GM21423 (cell line): ENCODE measurements at regions not wholly inside any gene's neighbourhood (a gene's known extent, or its start where the extent isn't known, plus 50 kb on each side); places are given as distances from the start of the nearest gene placed in this dataset.
"Not testable (repeated sequence)": the region's sequence is repeated elsewhere in the genome, so short reads cannot be mapped to it uniquely, and the experiment has no call there.

Source experiments
- ATAC-seq: cut with Tn5 transposase; IDR thresholded peaks from one replicate; pipeline ENCODE4 v1.9.1; 2021; ENCODE audit warnings: mild to moderate bottlenecking, moderate library complexity; ENCODE audit not compliant: unreplicated experiment

GRCh38 chr1:38787041-38787440 is 72.5 kb downstream of the RRAGC start:
- ATAC-seq, result no peak

- ATAC-seq, result no peak
Observed at GRCh38 chr1:38786040-38786436, 73.5 kb downstream of the RRAGC start.

GRCh38 chr1:38785285-38786039 is 74.1 kb downstream of the RRAGC start:
- ATAC-seq, result no peak

- ATAC-seq, result no peak
Observed at GRCh38 chr1:38784452-38785284, 74.9 kb downstream of the RRAGC start.

GRCh38 chr1:38783640-38784229 is 75.8 kb downstream of the RRAGC start:
- ATAC-seq, result no peak

GRCh38 chr1:38781872-38782617 is 77.5 kb downstream of the RRAGC start:
- no peak for ATAC-seq

- ATAC-seq, result no peak
Observed at GRCh38 chr1:38780133-38780532, 79.4 kb downstream of the RRAGC start.

GRCh38 chr1:38779491-38779890 is 80.1 kb downstream of the RRAGC start:
- no peak for ATAC-seq

GRCh38 chr1:38778521-38778920 is 81.1 kb downstream of the RRAGC start:
- ATAC-seq, result no peak

GRCh38 chr1:38778051-38778450 is 81.5 kb downstream of the RRAGC start:
- no peak for ATAC-seq

GRCh38 chr1:38777464-38777957 is 82.1 kb downstream of the RRAGC start:
- no peak for ATAC-seq

GRCh38 chr1:38776466-38777065 is 83.0 kb downstream of the RRAGC start:
- ATAC-seq, result no peak

GRCh38 chr1:38775175-38775845 is 84.3 kb downstream of the RRAGC start:
- no peak for ATAC-seq

GRCh38 chr1:38773483-38773882 is 86.1 kb downstream of the RRAGC start:
- ATAC-seq, result no peak

- no peak for ATAC-seq
Observed at GRCh38 chr1:38772953-38773352, 86.6 kb downstream of the RRAGC start.

GRCh38 chr1:38772026-38772425 is 87.5 kb downstream of the RRAGC start:
- no peak for ATAC-seq

GRCh38 chr1:38770516-38771173 is 88.9 kb downstream of the RRAGC start:
- ATAC-seq, result not testable (repeated sequence)

- ATAC-seq, result no peak
Observed at GRCh38 chr1:38766125-38766524, 93.4 kb downstream of the RRAGC start.

GRCh38 chr1:38763121-38763520 is 96.5 kb downstream of the RRAGC start:
- no peak for ATAC-seq
